Ishikawa (cell line): ENCODE measurements at regions not wholly inside any gene's neighbourhood (a gene's known extent, or its start where the extent isn't known, plus 50 kb on each side); places are given as distances from the start of the nearest gene placed in this dataset.

Experiments used
- CEBPB ChIP-seq: IDR thresholded peaks from 2 replicates; pipeline ENCODE4 v1.6.1; 2012
- CREB1 ChIP-seq: IDR thresholded peaks from 2 replicates; pipeline ENCODE4 v1.6.1; 2012; ENCODE audit warnings: low read depth
- EGR1 ChIP-seq: IDR thresholded peaks from 2 replicates; pipeline ENCODE4 v1.6.1; 2012
- EP300 ChIP-seq: IDR thresholded peaks from 2 replicates; pipeline ENCODE4 v1.6.1; 2012; ENCODE audit warnings: borderline replicate concordance
- FOXM1 ChIP-seq: IDR thresholded peaks from 2 replicates; pipeline ENCODE4 v1.6.1; 2012; ENCODE audit warnings: low read depth, borderline replicate concordance
- NFIC ChIP-seq: IDR thresholded peaks from 2 replicates; pipeline ENCODE4 v1.6.1; 2012
- RAD21 ChIP-seq: IDR thresholded peaks from 2 replicates; pipeline ENCODE4 v1.6.1; 2012; ENCODE audit warnings: low read depth
- TAF1 ChIP-seq: IDR thresholded peaks from 2 replicates; pipeline ENCODE4 v1.6.1; 2012; ENCODE audit warnings: low read depth, mild to moderate bottlenecking
- TCF12 ChIP-seq: IDR thresholded peaks from 2 replicates; pipeline ENCODE4 v1.6.1; 2012; ENCODE audit warnings: low read depth
- TEAD4 ChIP-seq: IDR thresholded peaks from 2 replicates; pipeline ENCODE4 v1.6.1; 2012
- YY1 ChIP-seq: IDR thresholded peaks from 2 replicates; pipeline ENCODE4 v1.6.1; 2012; ENCODE audit warnings: low read depth
- ZBTB7A ChIP-seq: IDR thresholded peaks from 2 replicates; pipeline ENCODE4 v1.6.1; 2012; ENCODE audit warnings: low read depth
- TF ChIP-seq, protein P1 (sequence below): IDR thresholded peaks from 2 replicates; pipeline ENCODE4 v1.6.1; 2012
- TF ChIP-seq, protein P2 (sequence below): IDR thresholded peaks from 2 replicates; pipeline ENCODE4 v1.6.1; 2012
- TF ChIP-seq, protein P3 (sequence below): IDR thresholded peaks from 2 replicates; pipeline ENCODE4 v1.6.1; 2012; ENCODE audit warnings: low read depth, mild to moderate bottlenecking

DNA sequence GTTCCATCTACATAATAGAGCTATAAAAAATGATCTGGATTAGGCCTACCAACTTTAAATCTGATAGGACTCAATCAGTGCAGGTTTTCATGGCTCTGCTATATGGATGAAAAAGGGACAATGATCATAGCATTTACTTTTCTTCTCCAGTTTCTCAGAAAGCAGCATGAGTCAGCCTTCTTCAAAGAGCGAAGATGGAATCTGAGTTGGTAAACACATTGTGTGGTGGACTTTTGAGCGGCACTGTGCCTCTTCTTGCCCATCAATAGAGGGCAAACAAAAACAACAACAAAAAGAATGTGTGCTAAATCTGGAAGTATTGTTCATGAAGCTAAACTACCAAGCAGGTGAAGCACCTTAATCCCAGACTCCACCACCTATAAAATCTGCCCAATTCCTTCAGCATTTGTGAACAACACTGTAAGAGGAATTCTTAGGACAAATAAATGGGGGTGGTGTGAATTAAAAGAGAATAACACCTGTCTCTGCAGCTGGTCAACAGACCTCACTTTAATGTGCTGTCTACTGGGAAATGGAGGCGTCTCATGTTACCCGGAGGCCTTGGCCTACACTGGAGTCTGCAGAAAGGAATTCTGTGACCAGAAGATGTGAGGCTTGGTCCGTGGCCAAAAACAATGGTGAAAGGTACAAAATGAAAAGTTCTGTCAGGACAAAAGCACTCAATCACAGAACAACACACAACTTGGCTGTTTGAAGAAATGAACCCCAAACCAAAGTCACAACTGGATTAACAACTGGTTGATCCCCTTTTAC lies 609.0 kb downstream of the IRS1 start:
- TF ChIP-seq, protein P1, sequence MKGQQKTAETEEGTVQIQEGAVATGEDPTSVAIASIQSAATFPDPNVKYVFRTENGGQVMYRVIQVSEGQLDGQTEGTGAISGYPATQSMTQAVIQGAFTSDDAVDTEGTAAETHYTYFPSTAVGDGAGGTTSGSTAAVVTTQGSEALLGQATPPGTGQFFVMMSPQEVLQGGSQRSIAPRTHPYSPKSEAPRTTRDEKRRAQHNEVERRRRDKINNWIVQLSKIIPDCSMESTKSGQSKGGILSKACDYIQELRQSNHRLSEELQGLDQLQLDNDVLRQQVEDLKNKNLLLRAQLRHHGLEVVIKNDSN: no peak
- TF ChIP-seq, protein P2, sequence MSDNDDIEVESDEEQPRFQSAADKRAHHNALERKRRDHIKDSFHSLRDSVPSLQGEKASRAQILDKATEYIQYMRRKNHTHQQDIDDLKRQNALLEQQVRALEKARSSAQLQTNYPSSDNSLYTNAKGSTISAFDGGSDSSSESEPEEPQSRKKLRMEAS: no peak
- TF ChIP-seq TEAD4: no peak
- TF ChIP-seq NFIC: no peak
- no peak for TF ChIP-seq CREB1
- no peak for TF ChIP-seq FOXM1
- no peak for TF ChIP-seq TCF12
- TF ChIP-seq CEBPB: no peak
- no peak for TF ChIP-seq RAD21
- TF ChIP-seq ZBTB7A: no peak
- TF ChIP-seq, protein P3, sequence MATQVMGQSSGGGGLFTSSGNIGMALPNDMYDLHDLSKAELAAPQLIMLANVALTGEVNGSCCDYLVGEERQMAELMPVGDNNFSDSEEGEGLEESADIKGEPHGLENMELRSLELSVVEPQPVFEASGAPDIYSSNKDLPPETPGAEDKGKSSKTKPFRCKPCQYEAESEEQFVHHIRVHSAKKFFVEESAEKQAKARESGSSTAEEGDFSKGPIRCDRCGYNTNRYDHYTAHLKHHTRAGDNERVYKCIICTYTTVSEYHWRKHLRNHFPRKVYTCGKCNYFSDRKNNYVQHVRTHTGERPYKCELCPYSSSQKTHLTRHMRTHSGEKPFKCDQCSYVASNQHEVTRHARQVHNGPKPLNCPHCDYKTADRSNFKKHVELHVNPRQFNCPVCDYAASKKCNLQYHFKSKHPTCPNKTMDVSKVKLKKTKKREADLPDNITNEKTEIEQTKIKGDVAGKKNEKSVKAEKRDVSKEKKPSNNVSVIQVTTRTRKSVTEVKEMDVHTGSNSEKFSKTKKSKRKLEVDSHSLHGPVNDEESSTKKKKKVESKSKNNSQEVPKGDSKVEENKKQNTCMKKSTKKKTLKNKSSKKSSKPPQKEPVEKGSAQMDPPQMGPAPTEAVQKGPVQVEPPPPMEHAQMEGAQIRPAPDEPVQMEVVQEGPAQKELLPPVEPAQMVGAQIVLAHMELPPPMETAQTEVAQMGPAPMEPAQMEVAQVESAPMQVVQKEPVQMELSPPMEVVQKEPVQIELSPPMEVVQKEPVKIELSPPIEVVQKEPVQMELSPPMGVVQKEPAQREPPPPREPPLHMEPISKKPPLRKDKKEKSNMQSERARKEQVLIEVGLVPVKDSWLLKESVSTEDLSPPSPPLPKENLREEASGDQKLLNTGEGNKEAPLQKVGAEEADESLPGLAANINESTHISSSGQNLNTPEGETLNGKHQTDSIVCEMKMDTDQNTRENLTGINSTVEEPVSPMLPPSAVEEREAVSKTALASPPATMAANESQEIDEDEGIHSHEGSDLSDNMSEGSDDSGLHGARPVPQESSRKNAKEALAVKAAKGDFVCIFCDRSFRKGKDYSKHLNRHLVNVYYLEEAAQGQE: no peak
- no peak for TF ChIP-seq EP300
- TF ChIP-seq EGR1: no peak
- no peak for TF ChIP-seq TAF1
- TF ChIP-seq YY1: no peak

DNA sequence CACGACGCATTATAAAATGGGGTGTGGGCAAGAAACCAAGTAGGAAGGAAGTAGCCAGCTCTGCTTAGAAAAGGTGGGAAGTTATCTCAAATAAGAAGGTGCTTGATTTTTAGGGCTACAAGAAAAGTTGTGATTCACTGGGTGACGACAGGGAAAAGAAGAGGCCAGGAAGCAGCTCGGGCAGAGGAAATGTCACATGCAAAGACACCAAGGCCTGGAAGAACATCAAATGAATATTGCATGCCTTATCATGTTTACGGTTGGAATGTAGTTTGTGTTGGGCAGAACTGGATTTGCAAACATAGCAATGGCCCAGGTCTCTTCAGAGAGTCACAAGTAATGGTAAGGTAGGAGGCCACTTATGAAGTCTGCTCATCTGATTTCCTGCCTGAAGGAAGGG lies 610.6 kb downstream of the IRS1 start:
- TF ChIP-seq, protein P2: no peak
- no peak for TF ChIP-seq RAD21
- TF ChIP-seq, protein P3: no peak

DNA sequence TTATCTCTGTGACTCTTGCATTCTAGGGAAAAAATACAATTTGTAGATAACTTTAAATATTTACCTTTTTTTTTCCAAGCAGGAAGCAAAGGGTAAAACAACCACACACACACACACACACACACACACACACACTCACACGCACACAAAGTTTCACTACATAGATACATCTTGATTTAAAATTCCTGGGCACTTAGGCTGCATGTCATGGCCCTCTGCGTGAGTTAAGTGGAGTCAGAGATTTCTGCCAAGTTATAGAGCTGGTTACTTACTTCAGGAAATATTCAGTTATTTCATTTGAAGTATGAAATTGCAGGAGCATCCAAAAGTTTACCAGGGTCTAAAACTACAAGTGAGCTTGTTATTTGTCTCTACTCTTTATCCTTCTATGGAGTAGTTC lies 612.0 kb downstream of the IRS1 start:
- no peak for TF ChIP-seq TCF12
- no peak for TF ChIP-seq RAD21
- TF ChIP-seq YY1: no peak
- TF ChIP-seq ZBTB7A: no peak
- no peak for TF ChIP-seq TAF1
- no peak for TF ChIP-seq TEAD4
- TF ChIP-seq, protein P3: no peak
- TF ChIP-seq FOXM1: no peak
- TF ChIP-seq, protein P2: no peak
- no peak for TF ChIP-seq EP300
- no peak for TF ChIP-seq CEBPB
- TF ChIP-seq NFIC: no peak
- no peak for TF ChIP-seq CREB1
- TF ChIP-seq, protein P1: no peak
- no peak for TF ChIP-seq EGR1

DNA sequence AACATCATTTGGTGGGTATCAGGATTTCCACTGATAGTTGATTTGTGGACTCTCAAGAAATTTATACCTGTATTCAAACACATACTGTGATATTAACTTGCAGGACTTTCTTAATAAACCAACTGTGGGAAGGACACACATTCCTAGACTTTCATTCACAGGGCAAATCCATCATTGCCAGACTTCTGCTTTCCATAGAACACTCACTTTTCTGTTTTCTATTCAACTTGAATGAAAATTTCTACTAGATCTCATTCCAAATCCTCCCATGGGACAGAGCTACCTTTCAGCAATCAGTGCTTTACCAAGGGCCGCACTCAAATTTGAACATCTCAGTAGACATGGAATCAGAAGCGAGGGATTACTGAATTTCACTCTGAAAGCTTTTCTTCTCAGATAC lies 612.5 kb downstream of the IRS1 start:
- TF ChIP-seq TAF1 (no peak), FOXM1 (no peak), YY1 (no peak), CREB1 (no peak), RAD21 (no peak), CEBPB (no peak), EP300 (no peak), EGR1 (no peak), TEAD4 (no peak), ZBTB7A (no peak)
- TF ChIP-seq, protein P2: no peak
